B cell (primary cell): ENCODE measurements at regions not wholly inside any gene's neighbourhood (a gene's known extent, or its start where the extent isn't known, plus 50 kb on each side); places are given as distances from the start of the nearest gene placed in this dataset.

Experiments
- ATAC-seq: fragments of 200-7000 bp; cut with Tn5 transposase; one replicate; pipeline ENCODE4 v1.10.0; 2021; ENCODE audit warnings: low read depth, mild to moderate bottlenecking, moderate number of reproducible peaks, moderate library complexity
- CTCF ChIA-PET: fragments of 350-600 bp; sonication (Branson Sonifier 250); formaldehyde crosslinking; loops from one replicate; lab custom pipeline; 2021; ENCODE audit warnings: antibody characterized with exemption, inconsistent platforms; lab: Charles Lee
- POLR2A ChIA-PET: fragments of 350-600 bp; sonication (Branson Sonifier 250); formaldehyde crosslinking; loops from one replicate; lab custom pipeline; 2021; ENCODE audit warnings: antibody characterized with exemption; lab: Charles Lee
- DNase-seq: peaks from one replicate; pipeline ENCODE4 v3.0.0; 2013
- H2AFZ ChIP-seq: 2 replicates; pipeline ENCODE4 v1.6.1; 2012; ENCODE audit warnings: mild to moderate bottlenecking, low read depth, low read length; ENCODE audit not compliant: insufficient read depth, poor library complexity, severe bottlenecking
- H3K27ac ChIP-seq, 2 donors: 1 replicate in 1 of 2; 2 replicates in 1 of 2; pipeline ENCODE4 v1.5.1; 2012 to 2013; ENCODE audit warnings: low read length in 2 of 2, mild to moderate bottlenecking in 2 of 2, moderate library complexity in 1 of 2
- H3K27me3 ChIP-seq, 4 experiments: fragments of 200-600 bp in 1 of 4; sonication (generic) in 1 of 4; replicated peaks in 1 of 4; 1 replicate in 2 of 4; 2 replicates in 2 of 4; pipeline versions ENCODE4 v1.6.1 to v1.7.0; 2013 to 2016; ENCODE audit warnings: low read length in 3 of 4, mild to moderate bottlenecking in 2 of 4, mixed read lengths in 1 of 4, moderate library complexity in 1 of 4; ENCODE audit not compliant: insufficient read depth in 4 of 4, control insufficient read depth in 3 of 4; ENCODE audit errors: control extremely low read depth in 1 of 4
- H3K36me3 ChIP-seq, 2 experiments: replicated peaks in 1 of 2; 1 replicate in 1 of 2; 2 replicates in 1 of 2; pipeline versions ENCODE4 v1.6.1 to v1.7.1; 2013; ENCODE audit warnings: low read length in 1 of 2; ENCODE audit not compliant: insufficient read depth in 2 of 2, control insufficient read depth in 1 of 2; ENCODE audit errors: control extremely low read depth in 1 of 2, extremely low read depth in 1 of 2
- H3K4me1 ChIP-seq, 2 donors: fragments of 200-600 bp in 1 of 2; sonication (generic) in 1 of 2; 1 replicate in 1 of 2; 2 replicates in 1 of 2; pipeline versions ENCODE4 v1.5.1 to v1.6.1; 2013 to 2017; ENCODE audit warnings: low read length in 2 of 2; ENCODE audit not compliant: control insufficient read depth in 2 of 2, insufficient read depth in 2 of 2
- H3K4me2 ChIP-seq: replicated peaks from 2 replicates; pipeline ENCODE3; 2012; ENCODE audit warnings: mild to moderate bottlenecking, low read depth, low read length; ENCODE audit not compliant: poor library complexity, severe bottlenecking
- H3K4me3 ChIP-seq, 5 experiments: fragments of 200-600 bp in 1 of 5; sonication (generic) in 1 of 5; 1 replicate in 3 of 5; 2 replicates in 2 of 5; pipeline versions ENCODE4 v1.5.1 to v1.7.0; 2011 to 2016; ENCODE audit warnings: low read length in 4 of 5, mild to moderate bottlenecking in 4 of 5, low read depth in 2 of 5, control low read depth in 1 of 5, moderate library complexity in 1 of 5; ENCODE audit not compliant: insufficient read depth in 1 of 5; ENCODE audit errors: control extremely low read depth in 1 of 5, extremely low read depth in 1 of 5
- H3K79me2 ChIP-seq: fragments of 200-600 bp; sonication (generic); one replicate; pipeline ENCODE4 v1.6.0; 2016; ENCODE audit warnings: low read length; ENCODE audit not compliant: control insufficient read depth, insufficient read depth
- H3K9ac ChIP-seq: fragments of 200-600 bp; sonication (generic); 2 replicates; pipeline ENCODE4 v1.6.1; 2017; ENCODE audit warnings: mild to moderate bottlenecking, low read length, moderate library complexity
- H3K9me3 ChIP-seq, 3 donors: one replicate each; pipeline versions ENCODE4 v1.6.1 to v1.7.1; 2013; ENCODE audit warnings: low read length in 2 of 3; ENCODE audit not compliant: control insufficient read depth in 2 of 3, insufficient read depth in 1 of 3; ENCODE audit errors: control extremely low read depth in 1 of 3
- H4K20me1 ChIP-seq: 2 replicates; pipeline ENCODE4 v1.6.0; 2012; ENCODE audit warnings: mild to moderate bottlenecking, low read length; ENCODE audit not compliant: insufficient read depth, control insufficient read depth, poor library complexity, severe bottlenecking
- H3K27ac Mint-ChIP-seq: one replicate; pipeline ENCODE4 v1.8.0; 2021; ENCODE audit warnings: mixed read lengths
- H3K27me3 Mint-ChIP-seq: one replicate; pipeline ENCODE4 v1.8.0; 2021; ENCODE audit warnings: mixed read lengths
- H3K4me1 Mint-ChIP-seq: one replicate; pipeline ENCODE4 v1.8.0; 2021; ENCODE audit warnings: mixed read lengths
- H3K4me3 Mint-ChIP-seq: one replicate; pipeline ENCODE4 v1.8.0; 2021; ENCODE audit warnings: mixed read lengths
- H3K9me3 Mint-ChIP-seq: one replicate; pipeline ENCODE4 v1.8.0; 2022; ENCODE audit warnings: mixed read lengths; ENCODE audit not compliant: insufficient read depth
- EZH2 ChIP-seq: IDR thresholded peaks from 2 replicates; pipeline ENCODE4 v1.6.1; 2012; ENCODE audit warnings: borderline replicate concordance, low read depth, mild to moderate bottlenecking, moderate library complexity, low read length; ENCODE audit not compliant: insufficient read depth, poor library complexity, severe bottlenecking
- WGBS: methylation state at CpG from one replicate; pipeline ENCODE4 v1.1.5; 2013; ENCODE audit warnings: missing lambda C conversion rate; ENCODE audit not compliant: insufficient coverage; 5-methylcytosine and 5-hydroxymethylcytosine counted together
- intact Hi-C: fragments of 100-400 bp; cut with micrococcal nuclease; formaldehyde crosslinking; loops from one replicate; pipeline ENCODE4 v1.10.0; 2022
- TF ChIP-seq, protein P1 (sequence below): fragments of 200-600 bp; IDR thresholded peaks from one replicate; pipeline ENCODE4 v1.8.0; 2022; ENCODE audit warnings: antibody characterized with exemption, mild to moderate bottlenecking

- Histone ChIP-seq H3K27me3 (no peaks in the 10 kb centered on the region), H3K9me3 (no peaks in the 10 kb centered on the region), H4K20me1 (no peaks in the 10 kb centered on the region), H3K79me2 (no peaks in the 10 kb centered on the region), H3K4me2 (no peak overlapping the region), H3K4me1 (no peaks in the 10 kb centered on the region), H3K9ac (no peak overlapping the region), H2AFZ (no peak overlapping the region), H3K27ac (no peak overlapping the region), H3K36me3 (no peaks in the 10 kb centered on the region), H3K4me3 (no peak overlapping the region)
- ChIA-PET POLR2A (no interaction called here), CTCF (no interaction called here)
- Mint-ChIP-seq H3K9me3 (no peaks in the 10 kb centered on the region), H3K27ac (no peak overlapping the region), H3K4me3 (no peak overlapping the region), H3K4me1 (no peaks in the 10 kb centered on the region), H3K27me3 (peaks cover 12% of the 10 kb centered on the region)
- ATAC-seq (no peak), DNase-seq (no peak)
- TF ChIP-seq, protein P1, sequence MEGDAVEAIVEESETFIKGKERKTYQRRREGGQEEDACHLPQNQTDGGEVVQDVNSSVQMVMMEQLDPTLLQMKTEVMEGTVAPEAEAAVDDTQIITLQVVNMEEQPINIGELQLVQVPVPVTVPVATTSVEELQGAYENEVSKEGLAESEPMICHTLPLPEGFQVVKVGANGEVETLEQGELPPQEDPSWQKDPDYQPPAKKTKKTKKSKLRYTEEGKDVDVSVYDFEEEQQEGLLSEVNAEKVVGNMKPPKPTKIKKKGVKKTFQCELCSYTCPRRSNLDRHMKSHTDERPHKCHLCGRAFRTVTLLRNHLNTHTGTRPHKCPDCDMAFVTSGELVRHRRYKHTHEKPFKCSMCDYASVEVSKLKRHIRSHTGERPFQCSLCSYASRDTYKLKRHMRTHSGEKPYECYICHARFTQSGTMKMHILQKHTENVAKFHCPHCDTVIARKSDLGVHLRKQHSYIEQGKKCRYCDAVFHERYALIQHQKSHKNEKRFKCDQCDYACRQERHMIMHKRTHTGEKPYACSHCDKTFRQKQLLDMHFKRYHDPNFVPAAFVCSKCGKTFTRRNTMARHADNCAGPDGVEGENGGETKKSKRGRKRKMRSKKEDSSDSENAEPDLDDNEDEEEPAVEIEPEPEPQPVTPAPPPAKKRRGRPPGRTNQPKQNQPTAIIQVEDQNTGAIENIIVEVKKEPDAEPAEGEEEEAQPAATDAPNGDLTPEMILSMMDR = no peak
- TF ChIP-seq EZH2 = no peak
- WGBS = 92% methylated on average over 5 of the region's 7 CpGs
- intact Hi-C loops = no loop called here
These were observed 289.8 kb upstream of the PLXNA2 start for GRCh38 chr1:208533746-208534598.

GRCh38 chr1:208534599-208534897 is 290.4 kb upstream of the PLXNA2 start:
- no peak overlapping the region for H3K4me3 Mint-ChIP-seq
- no peak for ATAC-seq
- DNase-seq = no peak
- Histone ChIP-seq H3K4me1 (no peaks in the 10 kb centered on the region), H3K9ac (no peak overlapping the region), H3K4me3 (no peak overlapping the region), H2AFZ (no peak overlapping the region), H4K20me1 (no peaks in the 10 kb centered on the region), H3K9me3 (no peaks in the 10 kb centered on the region), H3K4me2 (no peak overlapping the region), H3K79me2 (no peaks in the 10 kb centered on the region), H3K27ac (no peak overlapping the region), H3K27me3 (no peaks in the 10 kb centered on the region), H3K36me3 (no peaks in the 10 kb centered on the region)
- no peak for TF ChIP-seq EZH2
- TF ChIP-seq, protein P1 = no peak
- no peak overlapping the region for H3K27ac Mint-ChIP-seq
- 74% methylated on average over 3 of the region's 4 CpGs for WGBS
- H3K9me3 Mint-ChIP-seq = no peaks in the 10 kb centered on the region
- peaks cover 12% of the 10 kb centered on the region for H3K27me3 Mint-ChIP-seq
- no peaks in the 10 kb centered on the region for H3K4me1 Mint-ChIP-seq
- ChIA-PET CTCF (no interaction called here), POLR2A (no interaction called here)
- intact Hi-C loops = no loop called here
